HepG2 (cell line): ENCODE measurements at regions not wholly inside any gene's neighbourhood (a gene's known extent, or its start where the extent isn't known, plus 50 kb on each side); places are given as distances from the start of the nearest gene placed in this dataset.

Source experiments
- CTCF ChIP-seq: sonication (generic); formaldehyde crosslinking; IDR thresholded peaks from 2 replicates; pipeline ENCODE4 v1.5.0; 2020; ENCODE audit warnings: mild to moderate bottlenecking, missing genetic modification reagents, moderate library complexity
- ETV6 ChIP-seq: sonication (generic); formaldehyde crosslinking; conservative IDR thresholded peaks from 2 replicates; pipeline ENCODE4 v1.4.0; 2020; ENCODE audit warnings: missing genetic modification reagents
- FOSL1 ChIP-seq: sonication (generic); formaldehyde crosslinking; IDR thresholded peaks from 2 replicates; pipeline ENCODE4 v1.9.0; 2021; ENCODE audit warnings: missing genetic modification reagents, borderline replicate concordance
- HBP1 ChIP-seq: IDR thresholded peaks from 2 replicates; pipeline ENCODE4 v1.6.1; 2016; ENCODE audit warnings: low read depth, control low read depth
- IRF2 ChIP-seq: IDR thresholded peaks from 2 replicates; pipeline ENCODE4 v1.6.1; 2018; ENCODE audit warnings: missing genetic modification reagents, missing compliant biosample characterization
- MEIS2 ChIP-seq: sonication (generic); formaldehyde crosslinking; IDR thresholded peaks from 2 replicates; pipeline ENCODE4 v1.9.0; 2021; ENCODE audit warnings: mild to moderate bottlenecking, missing genetic modification reagents
- POLR2AphosphoS5 ChIP-seq: IDR thresholded peaks from 2 replicates; pipeline ENCODE4 v1.6.1; 2012; ENCODE audit warnings: low read depth, low read length
- YY1 ChIP-seq: IDR thresholded peaks from 2 replicates; pipeline ENCODE4 v1.6.1; 2011; ENCODE audit warnings: low read length, low read depth, moderate library complexity, mild to moderate bottlenecking; ENCODE audit not compliant: insufficient read depth, insufficient replicate concordance
- ZNF124 ChIP-seq: sonication (generic); formaldehyde crosslinking; IDR thresholded peaks from 2 replicates; pipeline ENCODE4 v1.4.0; 2020; ENCODE audit warnings: missing genetic modification reagents
- ZNF660 ChIP-seq: sonication (generic); formaldehyde crosslinking; IDR thresholded peaks from 2 replicates; pipeline ENCODE4 v1.5.1; 2020; ENCODE audit warnings: mild to moderate bottlenecking, low read depth, missing genetic modification reagents, borderline replicate concordance
- ZNF737 ChIP-seq: sonication (generic); formaldehyde crosslinking; IDR thresholded peaks from 2 replicates; pipeline ENCODE4 v1.5.0; 2020; ENCODE audit warnings: missing genetic modification reagents, mild to moderate bottlenecking, borderline replicate concordance
- TF ChIP-seq, protein P1 (sequence below): sonication (generic); formaldehyde crosslinking; IDR thresholded peaks from 2 replicates; pipeline ENCODE4 v1.4.0; 2020; ENCODE audit warnings: missing genetic modification reagents, mild to moderate bottlenecking, borderline replicate concordance
- TF ChIP-seq, protein P2 (sequence below), 2 experiments: sonication (generic) in 1 of 2; formaldehyde crosslinking in 1 of 2; IDR thresholded peaks; 2 replicates each; pipeline versions ENCODE4 v1.6.1 to v1.9.0; 2014 to 2022; ENCODE audit warnings: antibody characterized with exemption in 1 of 2, borderline replicate concordance in 1 of 2, inconsistent platforms in 1 of 2, low read depth in 1 of 2, missing genetic modification reagents in 1 of 2
- TF ChIP-seq, protein P3 (sequence below): sonication (generic); formaldehyde crosslinking; conservative IDR thresholded peaks from 2 replicates; pipeline ENCODE4 v1.4.0; 2020; ENCODE audit warnings: mild to moderate bottlenecking, missing genetic modification reagents, moderate library complexity

DNA sequence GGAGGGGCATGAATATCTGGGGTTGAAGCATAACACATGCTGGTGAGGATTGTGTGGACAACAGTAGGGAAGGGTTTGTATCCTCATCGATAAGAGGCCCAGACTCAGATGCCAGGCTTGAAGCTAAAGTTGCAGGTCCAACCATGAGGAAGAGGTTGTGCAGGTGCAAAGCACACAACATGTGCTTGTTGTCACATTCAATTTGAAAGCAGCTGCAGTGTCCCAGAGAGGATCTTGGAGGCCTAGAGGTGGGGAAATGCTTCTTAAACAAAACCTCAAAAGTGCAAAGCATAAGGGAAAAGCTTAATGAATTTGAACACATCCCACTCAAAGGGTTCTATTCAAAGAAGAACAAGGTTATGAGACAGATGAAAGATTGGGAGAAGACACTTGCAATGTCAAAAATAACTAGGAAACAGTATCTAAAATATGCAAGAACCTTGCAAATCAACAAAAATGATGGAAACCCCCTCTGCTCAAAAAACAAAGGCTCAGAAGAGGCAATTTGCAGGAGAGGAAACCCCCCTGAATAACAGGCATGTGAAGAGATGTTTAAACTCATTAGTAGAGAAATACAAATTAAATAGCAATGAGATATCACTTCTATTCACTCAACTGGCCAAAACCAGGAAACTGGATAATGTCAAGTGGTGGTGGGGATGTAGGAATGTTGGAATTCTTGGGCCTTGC lies 187.1 kb downstream of the KATNAL1 start:
- TF ChIP-seq ETV6 (CRISPR knock-in tag) (no peak), YY1 (no peak), ZNF660 (CRISPR knock-in tag) (no peak), HBP1 (CRISPR knock-in tag) (no peak), ZNF124 (CRISPR knock-in tag) (no peak), IRF2 (CRISPR knock-in tag) (no peak), CTCF (CRISPR knock-in tag) (no peak), MEIS2 (CRISPR knock-in tag) (no peak), POLR2AphosphoS5 (no peak), FOSL1 (CRISPR knock-in tag) (no peak), ZNF737 (CRISPR knock-in tag) (no peak)
- TF ChIP-seq, protein P1, sequence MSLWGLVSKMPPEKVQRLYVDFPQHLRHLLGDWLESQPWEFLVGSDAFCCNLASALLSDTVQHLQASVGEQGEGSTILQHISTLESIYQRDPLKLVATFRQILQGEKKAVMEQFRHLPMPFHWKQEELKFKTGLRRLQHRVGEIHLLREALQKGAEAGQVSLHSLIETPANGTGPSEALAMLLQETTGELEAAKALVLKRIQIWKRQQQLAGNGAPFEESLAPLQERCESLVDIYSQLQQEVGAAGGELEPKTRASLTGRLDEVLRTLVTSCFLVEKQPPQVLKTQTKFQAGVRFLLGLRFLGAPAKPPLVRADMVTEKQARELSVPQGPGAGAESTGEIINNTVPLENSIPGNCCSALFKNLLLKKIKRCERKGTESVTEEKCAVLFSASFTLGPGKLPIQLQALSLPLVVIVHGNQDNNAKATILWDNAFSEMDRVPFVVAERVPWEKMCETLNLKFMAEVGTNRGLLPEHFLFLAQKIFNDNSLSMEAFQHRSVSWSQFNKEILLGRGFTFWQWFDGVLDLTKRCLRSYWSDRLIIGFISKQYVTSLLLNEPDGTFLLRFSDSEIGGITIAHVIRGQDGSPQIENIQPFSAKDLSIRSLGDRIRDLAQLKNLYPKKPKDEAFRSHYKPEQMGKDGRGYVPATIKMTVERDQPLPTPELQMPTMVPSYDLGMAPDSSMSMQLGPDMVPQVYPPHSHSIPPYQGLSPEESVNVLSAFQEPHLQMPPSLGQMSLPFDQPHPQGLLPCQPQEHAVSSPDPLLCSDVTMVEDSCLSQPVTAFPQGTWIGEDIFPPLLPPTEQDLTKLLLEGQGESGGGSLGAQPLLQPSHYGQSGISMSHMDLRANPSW (CRISPR knock-in tag): no peak
- TF ChIP-seq, protein P2, sequence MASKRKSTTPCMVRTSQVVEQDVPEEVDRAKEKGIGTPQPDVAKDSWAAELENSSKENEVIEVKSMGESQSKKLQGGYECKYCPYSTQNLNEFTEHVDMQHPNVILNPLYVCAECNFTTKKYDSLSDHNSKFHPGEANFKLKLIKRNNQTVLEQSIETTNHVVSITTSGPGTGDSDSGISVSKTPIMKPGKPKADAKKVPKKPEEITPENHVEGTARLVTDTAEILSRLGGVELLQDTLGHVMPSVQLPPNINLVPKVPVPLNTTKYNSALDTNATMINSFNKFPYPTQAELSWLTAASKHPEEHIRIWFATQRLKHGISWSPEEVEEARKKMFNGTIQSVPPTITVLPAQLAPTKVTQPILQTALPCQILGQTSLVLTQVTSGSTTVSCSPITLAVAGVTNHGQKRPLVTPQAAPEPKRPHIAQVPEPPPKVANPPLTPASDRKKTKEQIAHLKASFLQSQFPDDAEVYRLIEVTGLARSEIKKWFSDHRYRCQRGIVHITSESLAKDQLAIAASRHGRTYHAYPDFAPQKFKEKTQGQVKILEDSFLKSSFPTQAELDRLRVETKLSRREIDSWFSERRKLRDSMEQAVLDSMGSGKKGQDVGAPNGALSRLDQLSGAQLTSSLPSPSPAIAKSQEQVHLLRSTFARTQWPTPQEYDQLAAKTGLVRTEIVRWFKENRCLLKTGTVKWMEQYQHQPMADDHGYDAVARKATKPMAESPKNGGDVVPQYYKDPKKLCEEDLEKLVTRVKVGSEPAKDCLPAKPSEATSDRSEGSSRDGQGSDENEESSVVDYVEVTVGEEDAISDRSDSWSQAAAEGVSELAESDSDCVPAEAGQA (IDR thresholded peaks at IDR 0.05; ENCODE audit: low read depth): no peak
- TF ChIP-seq, protein P2 (CRISPR knock-in tag; IDR thresholded peaks at IDR 0.05; ENCODE audit: borderline replicate concordance): no peak
- TF ChIP-seq, protein P3, sequence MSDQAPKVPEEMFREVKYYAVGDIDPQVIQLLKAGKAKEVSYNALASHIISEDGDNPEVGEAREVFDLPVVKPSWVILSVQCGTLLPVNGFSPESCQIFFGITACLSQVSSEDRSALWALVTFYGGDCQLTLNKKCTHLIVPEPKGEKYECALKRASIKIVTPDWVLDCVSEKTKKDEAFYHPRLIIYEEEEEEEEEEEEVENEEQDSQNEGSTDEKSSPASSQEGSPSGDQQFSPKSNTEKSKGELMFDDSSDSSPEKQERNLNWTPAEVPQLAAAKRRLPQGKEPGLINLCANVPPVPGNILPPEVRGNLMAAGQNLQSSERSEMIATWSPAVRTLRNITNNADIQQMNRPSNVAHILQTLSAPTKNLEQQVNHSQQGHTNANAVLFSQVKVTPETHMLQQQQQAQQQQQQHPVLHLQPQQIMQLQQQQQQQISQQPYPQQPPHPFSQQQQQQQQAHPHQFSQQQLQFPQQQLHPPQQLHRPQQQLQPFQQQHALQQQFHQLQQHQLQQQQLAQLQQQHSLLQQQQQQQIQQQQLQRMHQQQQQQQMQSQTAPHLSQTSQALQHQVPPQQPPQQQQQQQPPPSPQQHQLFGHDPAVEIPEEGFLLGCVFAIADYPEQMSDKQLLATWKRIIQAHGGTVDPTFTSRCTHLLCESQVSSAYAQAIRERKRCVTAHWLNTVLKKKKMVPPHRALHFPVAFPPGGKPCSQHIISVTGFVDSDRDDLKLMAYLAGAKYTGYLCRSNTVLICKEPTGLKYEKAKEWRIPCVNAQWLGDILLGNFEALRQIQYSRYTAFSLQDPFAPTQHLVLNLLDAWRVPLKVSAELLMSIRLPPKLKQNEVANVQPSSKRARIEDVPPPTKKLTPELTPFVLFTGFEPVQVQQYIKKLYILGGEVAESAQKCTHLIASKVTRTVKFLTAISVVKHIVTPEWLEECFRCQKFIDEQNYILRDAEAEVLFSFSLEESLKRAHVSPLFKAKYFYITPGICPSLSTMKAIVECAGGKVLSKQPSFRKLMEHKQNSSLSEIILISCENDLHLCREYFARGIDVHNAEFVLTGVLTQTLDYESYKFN (CRISPR knock-in tag): no peak
